ENCODE measurements at regions not wholly inside any gene's neighbourhood (a gene's known extent, or its start where the extent isn't known, plus 50 kb on each side); places are given as distances from the start of the nearest gene placed in this dataset.

DNA sequence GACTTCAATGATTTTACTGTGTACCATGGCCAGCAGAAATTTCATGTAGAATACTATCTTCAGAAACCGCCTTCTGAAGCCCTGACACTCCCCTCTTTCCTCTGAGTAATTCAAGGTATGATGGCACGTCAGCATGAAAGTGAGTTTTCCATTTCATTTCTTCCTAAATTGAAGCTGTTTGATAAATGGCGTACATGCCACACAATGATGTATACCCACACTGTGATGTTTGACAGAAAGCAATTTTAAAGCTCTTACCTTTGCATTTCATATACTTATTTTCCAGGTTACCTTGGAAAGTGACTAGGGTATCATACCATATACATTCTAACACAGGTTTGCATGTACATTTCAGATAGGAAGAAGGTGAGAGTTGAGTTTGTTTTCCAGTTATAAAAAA, 147.9 kb upstream of the LRRC3B start:
- Histone ChIP-seq H3K9ac (ENCODE audit: low read length) (no peak overlapping the region), H3K4me2 (ENCODE audit: low read length) (no peak overlapping the region), H3K27me3 (ENCODE audit: insufficient read depth, low read depth, low read length) (no peaks in the 10 kb centered on the region), H2AFZ (ENCODE audit: low read depth, low read length) (no peak overlapping the region), H3F3A (ENCODE audit: insufficient read depth, low read length, poor library complexity, severe bottlenecking) (no peaks in the 10 kb centered on the region), H4K20me1 (ENCODE audit: insufficient read depth) (no peaks in the 10 kb centered on the region), H3K36me3 (ENCODE audit: insufficient read depth, low read length) (no peaks in the 10 kb centered on the region), H3K79me2 (replicated peaks; ENCODE audit: insufficient read depth, low read length) (no peaks in the 10 kb centered on the region), H3K4me3 (ENCODE audit: low read length) (no peak overlapping the region), H3K9me3 (ENCODE audit: low read length) (no peaks in the 10 kb centered on the region), H3K27ac (ENCODE audit: low read length) (peak overlapping the region; percentile 35), H3K9me2 (ENCODE audit: insufficient read depth, low read length) (no peaks in the 10 kb centered on the region)
- TF ChIP-seq, protein P1, sequence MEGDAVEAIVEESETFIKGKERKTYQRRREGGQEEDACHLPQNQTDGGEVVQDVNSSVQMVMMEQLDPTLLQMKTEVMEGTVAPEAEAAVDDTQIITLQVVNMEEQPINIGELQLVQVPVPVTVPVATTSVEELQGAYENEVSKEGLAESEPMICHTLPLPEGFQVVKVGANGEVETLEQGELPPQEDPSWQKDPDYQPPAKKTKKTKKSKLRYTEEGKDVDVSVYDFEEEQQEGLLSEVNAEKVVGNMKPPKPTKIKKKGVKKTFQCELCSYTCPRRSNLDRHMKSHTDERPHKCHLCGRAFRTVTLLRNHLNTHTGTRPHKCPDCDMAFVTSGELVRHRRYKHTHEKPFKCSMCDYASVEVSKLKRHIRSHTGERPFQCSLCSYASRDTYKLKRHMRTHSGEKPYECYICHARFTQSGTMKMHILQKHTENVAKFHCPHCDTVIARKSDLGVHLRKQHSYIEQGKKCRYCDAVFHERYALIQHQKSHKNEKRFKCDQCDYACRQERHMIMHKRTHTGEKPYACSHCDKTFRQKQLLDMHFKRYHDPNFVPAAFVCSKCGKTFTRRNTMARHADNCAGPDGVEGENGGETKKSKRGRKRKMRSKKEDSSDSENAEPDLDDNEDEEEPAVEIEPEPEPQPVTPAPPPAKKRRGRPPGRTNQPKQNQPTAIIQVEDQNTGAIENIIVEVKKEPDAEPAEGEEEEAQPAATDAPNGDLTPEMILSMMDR (IDR thresholded peaks at IDR 0.05; ENCODE audit: poor library complexity, severe bottlenecking): no peak
- peak; percentile 79 for TF ChIP-seq POLR2AphosphoS5 (IDR thresholded peaks at IDR 0.05)
- TF ChIP-seq EP300 (conservative IDR thresholded peaks at IDR 0.05; ENCODE audit: poor library complexity, severe bottlenecking): peak; percentile 87

DNA sequence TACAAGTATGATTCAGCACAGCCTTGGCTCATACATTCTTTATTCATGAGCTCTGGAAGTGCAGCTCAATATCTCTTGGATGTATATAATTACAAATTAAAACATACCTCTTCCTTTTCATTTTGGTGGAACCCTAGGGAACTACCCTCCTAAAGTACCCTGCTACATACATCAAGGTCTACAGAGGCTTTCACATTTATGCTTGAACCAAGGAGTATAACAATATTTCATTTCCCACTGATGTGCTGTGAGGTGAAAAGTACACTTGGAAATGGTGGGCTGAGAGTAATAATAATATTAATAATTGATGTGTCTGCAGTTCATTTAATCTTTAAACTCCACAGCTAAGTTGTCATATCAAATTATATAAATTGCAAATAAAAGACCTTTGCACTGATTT, 142.2 kb upstream of the LRRC3B start:
- Histone ChIP-seq H3K36me3 (ENCODE audit: insufficient read depth, low read length) (no peaks in the 10 kb centered on the region), H3F3A (ENCODE audit: insufficient read depth, low read length, poor library complexity, severe bottlenecking) (no peaks in the 10 kb centered on the region), H3K9me3 (ENCODE audit: low read length) (no peaks in the 10 kb centered on the region), H3K27ac (ENCODE audit: low read length) (no peak overlapping the region), H3K79me2 (replicated peaks; ENCODE audit: insufficient read depth, low read length) (no peaks in the 10 kb centered on the region), H3K4me3 (ENCODE audit: low read length) (no peak overlapping the region), H4K20me1 (ENCODE audit: insufficient read depth) (no peaks in the 10 kb centered on the region), H2AFZ (ENCODE audit: low read depth, low read length) (no peak overlapping the region), H3K4me2 (ENCODE audit: low read length) (no peak overlapping the region), H3K9me2 (ENCODE audit: insufficient read depth, low read length) (no peaks in the 10 kb centered on the region), H3K9ac (ENCODE audit: low read length) (no peak overlapping the region), H3K27me3 (ENCODE audit: insufficient read depth, low read depth, low read length) (no peaks in the 10 kb centered on the region)
- TF ChIP-seq EP300 (conservative IDR thresholded peaks at IDR 0.05; ENCODE audit: poor library complexity, severe bottlenecking): no peak
- TF ChIP-seq POLR2AphosphoS5 (IDR thresholded peaks at IDR 0.05): no peak
- no peak for TF ChIP-seq SMC3 (conservative IDR thresholded peaks at IDR 0.05; ENCODE audit: poor library complexity)
- no peak for TF ChIP-seq EZH2 (IDR thresholded peaks at IDR 0.05; ENCODE audit: borderline replicate concordance, insufficient read depth, low read length, poor library complexity, severe bottlenecking)
- TF ChIP-seq, protein P2, sequence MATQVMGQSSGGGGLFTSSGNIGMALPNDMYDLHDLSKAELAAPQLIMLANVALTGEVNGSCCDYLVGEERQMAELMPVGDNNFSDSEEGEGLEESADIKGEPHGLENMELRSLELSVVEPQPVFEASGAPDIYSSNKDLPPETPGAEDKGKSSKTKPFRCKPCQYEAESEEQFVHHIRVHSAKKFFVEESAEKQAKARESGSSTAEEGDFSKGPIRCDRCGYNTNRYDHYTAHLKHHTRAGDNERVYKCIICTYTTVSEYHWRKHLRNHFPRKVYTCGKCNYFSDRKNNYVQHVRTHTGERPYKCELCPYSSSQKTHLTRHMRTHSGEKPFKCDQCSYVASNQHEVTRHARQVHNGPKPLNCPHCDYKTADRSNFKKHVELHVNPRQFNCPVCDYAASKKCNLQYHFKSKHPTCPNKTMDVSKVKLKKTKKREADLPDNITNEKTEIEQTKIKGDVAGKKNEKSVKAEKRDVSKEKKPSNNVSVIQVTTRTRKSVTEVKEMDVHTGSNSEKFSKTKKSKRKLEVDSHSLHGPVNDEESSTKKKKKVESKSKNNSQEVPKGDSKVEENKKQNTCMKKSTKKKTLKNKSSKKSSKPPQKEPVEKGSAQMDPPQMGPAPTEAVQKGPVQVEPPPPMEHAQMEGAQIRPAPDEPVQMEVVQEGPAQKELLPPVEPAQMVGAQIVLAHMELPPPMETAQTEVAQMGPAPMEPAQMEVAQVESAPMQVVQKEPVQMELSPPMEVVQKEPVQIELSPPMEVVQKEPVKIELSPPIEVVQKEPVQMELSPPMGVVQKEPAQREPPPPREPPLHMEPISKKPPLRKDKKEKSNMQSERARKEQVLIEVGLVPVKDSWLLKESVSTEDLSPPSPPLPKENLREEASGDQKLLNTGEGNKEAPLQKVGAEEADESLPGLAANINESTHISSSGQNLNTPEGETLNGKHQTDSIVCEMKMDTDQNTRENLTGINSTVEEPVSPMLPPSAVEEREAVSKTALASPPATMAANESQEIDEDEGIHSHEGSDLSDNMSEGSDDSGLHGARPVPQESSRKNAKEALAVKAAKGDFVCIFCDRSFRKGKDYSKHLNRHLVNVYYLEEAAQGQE (IDR thresholded peaks at IDR 0.05; ENCODE audit: borderline replicate concordance): no peak
- TF ChIP-seq TAF1 (IDR thresholded peaks at IDR 0.05; ENCODE audit: low read depth): no peak
- TF ChIP-seq, protein P1 (IDR thresholded peaks at IDR 0.05; ENCODE audit: poor library complexity, severe bottlenecking): no peak
- no peak for TF ChIP-seq RAD21 (conservative IDR thresholded peaks at IDR 0.05)
- TF ChIP-seq MXI1 (conservative IDR thresholded peaks at IDR 0.05; ENCODE audit: poor library complexity, severe bottlenecking): no peak

All from neural cell (in vitro differentiated cells).